Right lobe of liver (tissue), 4 donors: ENCODE measurements at regions not wholly inside any gene's neighbourhood (a gene's known extent, or its start where the extent isn't known, plus 50 kb on each side); places are given as distances from the start of the nearest gene placed in this dataset.

Experiments
- CTCF ChIP-seq, 4 donors: fragments of 200-600 bp in 3 of 4; fragments of 450-650 bp in 1 of 4; IDR thresholded peaks; one replicate each; pipeline versions ENCODE4 v1.5.1 to v1.8.0; 2016 to 2022; ENCODE audit warnings: antibody characterized with exemption in 4 of 4, mild to moderate bottlenecking in 2 of 4
- POLR2A ChIP-seq: fragments of 450-650 bp; IDR thresholded peaks from one replicate; pipeline ENCODE4 v1.6.1; 2017; ENCODE audit warnings: antibody characterized with exemption, mild to moderate bottlenecking
- donor health status: DM: no; HTN: no; CAD: no.
- donor health status: DM: no; HTN: no; CAD: no.
- donor health status: DM: no; HTN: yes; CAD: no.

- TF ChIP-seq CTCF (IDR thresholded peaks at IDR 0.05), result no peak
- no peak for TF ChIP-seq POLR2A
Measured at GRCh38 chr10:50997461-50997860, 76.8 kb upstream of the PRKG1 start.
